Fibroblast of upper back skin (primary cell): ENCODE measurements at regions not wholly inside any gene's neighbourhood (a gene's known extent, or its start where the extent isn't known, plus 50 kb on each side); places are given as distances from the start of the nearest gene placed in this dataset.

Experiments
- DNase-seq: peaks from one replicate; pipeline ENCODE4 v3.0.0-alpha.2; 2013

DNA sequence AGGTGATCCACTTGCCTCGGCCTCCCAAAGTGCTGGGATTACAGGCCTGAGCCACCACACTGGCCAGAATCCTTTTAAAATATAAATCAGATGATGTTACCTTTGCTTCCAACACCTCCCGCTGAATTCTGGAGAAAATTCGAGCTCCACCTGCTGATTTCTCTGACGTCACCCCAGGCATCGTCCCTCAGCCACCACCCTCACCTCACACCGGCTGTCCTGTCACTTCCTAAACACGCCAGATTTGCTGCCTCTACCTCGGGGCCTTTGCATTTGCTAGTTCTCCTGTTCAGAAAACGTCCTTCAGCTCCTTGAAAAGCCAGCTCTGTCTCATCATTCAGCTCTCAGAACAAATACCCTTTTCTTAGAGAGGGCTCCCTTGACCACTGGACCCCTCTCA lies 57.9 kb downstream of the FBXO2 start:
- no peak for DNase-seq

DNA sequence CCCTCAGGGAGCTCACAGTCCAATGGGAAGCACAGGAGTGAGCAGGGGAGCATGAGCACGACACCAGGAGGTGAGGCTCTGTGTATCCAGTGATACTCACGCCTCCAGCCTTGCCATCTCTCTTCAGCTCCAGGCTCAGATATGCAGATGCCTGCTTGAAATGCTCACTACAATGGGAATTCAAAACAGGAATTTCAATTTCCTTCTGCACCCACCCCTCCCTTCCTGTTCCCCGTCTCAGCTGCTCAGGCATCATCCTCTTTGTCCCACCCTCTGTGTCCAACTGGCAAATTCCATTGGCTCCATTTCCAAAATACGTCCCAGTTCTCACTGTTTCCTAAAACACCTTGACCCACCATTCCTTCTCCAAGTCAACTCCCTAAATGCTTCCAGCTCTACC lies 58.9 kb downstream of the FBXO2 start:
- DNase-seq, result no peak

GRCh38 chr1:11594625-11595024 lies 59.6 kb downstream of the FBXO2 start:
- no peak for DNase-seq

GRCh38 chr1:11594222-11594621 lies 60.0 kb downstream of the FBXO2 start:
- DNase-seq, result peak; percentile 17

DNA sequence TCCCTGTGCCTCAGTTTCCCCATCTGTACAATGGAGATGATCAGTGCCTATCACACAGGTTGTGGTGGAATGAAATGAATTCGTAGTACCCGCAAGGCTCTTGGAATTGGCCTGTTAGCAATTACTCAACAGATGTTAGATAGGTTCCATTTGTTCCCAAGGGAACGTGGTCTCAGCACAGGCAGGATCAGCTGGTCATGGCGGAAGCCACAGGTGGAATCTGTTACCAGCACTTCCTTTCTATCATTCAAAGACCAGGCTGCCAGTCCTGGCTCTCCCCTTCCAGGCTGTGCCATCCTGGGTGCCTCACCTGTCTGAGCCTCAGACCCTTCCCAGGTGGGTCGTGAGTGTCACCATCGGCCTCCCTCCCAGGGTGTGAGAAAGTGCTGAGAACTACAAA lies 61.5 kb downstream of the FBXO2 start:
- DNase-seq, result no peak

DNA sequence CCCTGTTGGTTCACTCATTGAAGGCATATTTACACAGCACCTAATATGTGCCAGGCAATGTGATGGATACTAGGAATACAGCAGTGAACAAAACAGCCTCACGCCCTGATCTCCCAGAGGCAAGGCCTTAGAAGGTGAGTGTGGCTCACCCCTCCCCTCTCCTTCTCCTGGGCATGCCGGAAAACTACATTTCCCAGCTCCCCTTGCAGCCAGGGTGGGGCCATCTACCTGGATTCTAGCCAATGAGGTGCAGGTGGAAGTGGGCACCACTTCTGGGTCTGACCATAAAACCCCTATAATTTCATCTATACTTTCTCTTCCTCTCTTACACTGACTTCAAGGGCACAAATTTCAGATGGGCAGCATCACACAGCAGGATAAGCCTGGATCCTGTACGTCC lies 63.8 kb downstream of the FBXO2 start:
- no peak for DNase-seq
